ENCODE measurements at regions not wholly inside any gene's neighbourhood (a gene's known extent, or its start where the extent isn't known, plus 50 kb on each side); places are given as distances from the start of the nearest gene placed in this dataset.

GRCh38 chr20:63124782-63125580 is 91.0 kb downstream of the YTHDF1 start:
- Mint-ChIP-seq H3K9me3 (no peaks in the 10 kb centered on the region), H3K4me3 (no peak overlapping the region), H3K36me3 (ENCODE audit: low read depth) (no peaks in the 10 kb centered on the region), H3K4me1 (no peaks in the 10 kb centered on the region), H3K27me3 (no peaks in the 10 kb centered on the region), H3K27ac (no peak overlapping the region)
- ChIA-PET POLR2A (no interaction called here), CTCF (no interaction called here)
- no peak for DNase-seq

- POLR2A ChIA-PET: no interaction called here
Measured at GRCh38 chr20:63124092-63124781, 91.7 kb downstream of the YTHDF1 start.

DNA sequence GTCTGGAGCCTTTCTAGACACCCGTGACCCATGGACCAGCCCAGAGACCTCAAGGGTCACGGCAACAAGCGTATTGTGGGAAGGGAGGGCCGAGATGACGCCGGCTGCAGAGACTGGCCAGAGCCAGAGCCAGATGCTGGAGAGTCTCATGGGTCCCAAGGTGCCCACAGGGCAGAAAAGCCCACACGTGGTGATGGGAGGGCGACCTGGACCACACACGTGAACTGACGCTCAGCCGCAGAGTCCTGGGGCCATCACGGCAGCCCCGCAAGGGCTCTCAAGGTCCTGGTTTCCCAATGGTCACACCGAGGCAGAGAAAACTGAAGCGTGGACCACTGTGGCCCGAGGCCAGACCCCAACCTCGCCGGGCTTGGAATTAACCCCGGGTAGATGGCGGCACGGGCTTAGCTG is 92.6 kb downstream of the YTHDF1 start:
- H3K27me3 Mint-ChIP-seq: no peaks in the 10 kb centered on the region
- no peaks in the 10 kb centered on the region for H3K9me3 Mint-ChIP-seq
- POLR2A ChIA-PET: no interaction called here
- CTCF ChIA-PET: no interaction called here
- no peak overlapping the region for H3K4me3 Mint-ChIP-seq
- DNase-seq: no peak
- H3K4me1 Mint-ChIP-seq: no peaks in the 10 kb centered on the region
- H3K27ac Mint-ChIP-seq: no peak overlapping the region
- H3K36me3 Mint-ChIP-seq (ENCODE audit: low read depth): no peaks in the 10 kb centered on the region

More at GRCh38 chr20:63124092-63124781, 91.7 kb downstream of the YTHDF1 start:
- H3K4me3 Mint-ChIP-seq: no peak overlapping the region
- CTCF ChIA-PET: no interaction called here
- no peak overlapping the region for H3K27ac Mint-ChIP-seq
- no peaks in the 10 kb centered on the region for H3K9me3 Mint-ChIP-seq
- no peaks in the 10 kb centered on the region for H3K4me1 Mint-ChIP-seq
- H3K27me3 Mint-ChIP-seq: no peaks in the 10 kb centered on the region
- DNase-seq: no peak
- H3K36me3 Mint-ChIP-seq (ENCODE audit: low read depth): no peaks in the 10 kb centered on the region

DNA sequence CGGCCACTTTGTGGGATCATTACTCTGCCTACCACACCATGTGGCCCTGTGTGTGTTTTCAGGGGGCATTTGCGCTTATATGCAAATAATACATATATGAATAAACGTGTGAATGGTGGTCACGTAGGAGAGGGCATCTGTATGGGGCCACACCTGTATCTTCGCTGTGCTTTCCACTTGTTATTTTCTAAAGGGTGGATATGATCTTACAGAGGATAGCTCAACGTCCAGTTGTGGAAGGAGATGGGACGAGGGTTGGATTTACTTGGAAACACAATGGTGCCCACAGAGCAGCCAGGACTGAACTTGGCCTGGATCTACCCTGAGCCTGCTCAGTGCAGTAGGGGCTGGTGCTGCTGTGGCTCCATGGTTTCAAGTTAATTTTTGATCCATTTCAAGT is 93.3 kb downstream of the YTHDF1 start:
- Mint-ChIP-seq H3K27ac (no peak overlapping the region), H3K27me3 (no peaks in the 10 kb centered on the region), H3K36me3 (ENCODE audit: low read depth) (no peaks in the 10 kb centered on the region), H3K4me3 (no peak overlapping the region), H3K4me1 (no peaks in the 10 kb centered on the region), H3K9me3 (no peaks in the 10 kb centered on the region)
- ChIA-PET POLR2A (no interaction called here), CTCF (interaction anchor here (0.6 kb wide), 1 partner anchor 97 kb away, joined by 3 read pairs; no protein-coding TSS in a partner anchor)
- DNase-seq: no peak

- Mint-ChIP-seq H3K9me3 (no peaks in the 10 kb centered on the region), H3K27ac (no peak overlapping the region), H3K36me3 (ENCODE audit: low read depth) (no peaks in the 10 kb centered on the region), H3K4me3 (no peak overlapping the region), H3K4me1 (no peaks in the 10 kb centered on the region), H3K27me3 (no peaks in the 10 kb centered on the region)
- ChIA-PET POLR2A (no interaction called here), CTCF (interaction anchor here (0.6 kb wide), 1 partner anchor 96 kb away, joined by 3 read pairs; no protein-coding TSS in a partner anchor)
- no peak for DNase-seq
Measured at GRCh38 chr20:63121749-63122405, 94.1 kb downstream of the YTHDF1 start.

- peaks cover under 1% of the 10 kb centered on the region for H3K4me1 Mint-ChIP-seq
- H3K36me3 Mint-ChIP-seq (ENCODE audit: low read depth): no peaks in the 10 kb centered on the region
- CTCF ChIA-PET: no interaction called here
- DNase-seq: no peak
- H3K27me3 Mint-ChIP-seq: peaks cover under 1% of the 10 kb centered on the region
- no peak overlapping the region for H3K4me3 Mint-ChIP-seq
- H3K9me3 Mint-ChIP-seq: no peaks in the 10 kb centered on the region
- no peak overlapping the region for H3K27ac Mint-ChIP-seq
- POLR2A ChIA-PET: no interaction called here
Measured at GRCh38 chr20:63121246-63121645, 94.7 kb downstream of the YTHDF1 start.

DNA sequence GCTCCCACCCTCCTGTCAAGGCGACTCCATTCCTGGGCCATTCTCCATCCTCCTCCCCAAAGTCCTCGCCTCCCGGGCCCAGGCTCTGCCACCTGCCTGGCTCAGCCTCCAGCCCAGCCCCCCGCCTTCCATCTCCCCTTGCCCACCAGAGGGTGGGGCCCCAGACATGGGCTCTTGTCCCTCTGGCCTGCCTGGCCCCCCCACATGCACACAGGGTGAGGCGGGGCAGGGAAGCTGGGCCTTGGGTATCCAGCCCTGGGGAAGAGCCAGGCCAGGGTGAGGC is 95.2 kb downstream of the YTHDF1 start:
- Mint-ChIP-seq H3K27ac (no peak overlapping the region), H3K9me3 (no peaks in the 10 kb centered on the region), H3K4me3 (no peak overlapping the region), H3K36me3 (ENCODE audit: low read depth) (no peaks in the 10 kb centered on the region), H3K27me3 (peaks cover 5% of the 10 kb centered on the region), H3K4me1 (peaks cover 1% of the 10 kb centered on the region)
- no peak for DNase-seq
- POLR2A ChIA-PET: no interaction called here
- CTCF ChIA-PET: no interaction called here

GRCh38 chr20:63119963-63120807 is 95.7 kb downstream of the YTHDF1 start:
- H3K9me3 Mint-ChIP-seq: no peaks in the 10 kb centered on the region
- no peak for DNase-seq
- no peak overlapping the region for H3K4me3 Mint-ChIP-seq
- H3K27ac Mint-ChIP-seq: no peak overlapping the region
- H3K27me3 Mint-ChIP-seq: peaks cover 5% of the 10 kb centered on the region
- H3K4me1 Mint-ChIP-seq: peaks cover 1% of the 10 kb centered on the region
- no peaks in the 10 kb centered on the region for H3K36me3 Mint-ChIP-seq (ENCODE audit: low read depth)
- POLR2A ChIA-PET: no interaction called here
- CTCF ChIA-PET: no interaction called here

DNA sequence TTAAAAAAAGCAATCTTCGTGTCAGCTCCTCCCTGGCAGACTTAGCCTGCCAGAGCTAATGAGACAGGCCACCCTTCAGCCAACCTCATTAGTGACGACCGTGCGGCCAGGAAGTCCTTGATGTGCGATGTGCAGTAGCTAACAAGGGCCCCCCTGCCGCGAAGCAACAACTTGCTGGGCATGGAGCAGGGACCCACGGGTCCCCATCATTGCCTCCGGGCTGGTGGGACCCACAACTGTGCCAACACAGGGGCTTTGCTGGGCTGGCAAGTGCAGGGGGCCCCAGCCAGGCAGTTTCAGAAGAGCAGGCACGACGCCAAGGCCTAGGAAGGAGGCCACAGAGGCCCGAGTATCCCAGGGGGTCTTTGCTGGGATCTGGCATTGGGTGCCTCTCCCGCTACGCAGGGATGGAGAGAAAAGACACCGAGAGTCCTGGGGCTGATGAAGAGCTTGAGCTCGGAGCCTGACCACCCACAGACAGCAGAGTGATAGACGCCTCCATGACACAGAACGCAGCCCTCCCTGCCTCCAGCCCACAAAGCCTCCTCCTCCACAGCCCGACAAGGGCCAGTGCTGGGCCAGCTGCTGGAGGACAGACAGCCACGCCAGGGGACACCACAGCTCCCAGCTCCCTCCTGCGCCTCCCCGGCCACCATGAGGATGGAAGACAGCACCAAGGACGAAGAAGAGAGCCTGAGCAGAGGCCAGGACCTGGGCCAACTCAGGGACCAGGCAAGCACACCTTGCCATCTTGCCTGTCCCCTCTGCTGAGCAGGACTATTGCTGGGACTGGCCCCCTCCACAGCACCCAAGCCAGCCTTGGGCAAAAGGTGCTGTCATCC is 96.6 kb downstream of the YTHDF1 start:
- Mint-ChIP-seq H3K27me3 (peaks cover 5% of the 10 kb centered on the region), H3K4me3 (no peak overlapping the region), H3K27ac (no peak overlapping the region), H3K36me3 (ENCODE audit: low read depth) (no peaks in the 10 kb centered on the region), H3K9me3 (no peaks in the 10 kb centered on the region), H3K4me1 (peaks cover 1% of the 10 kb centered on the region)
- CTCF ChIA-PET: no interaction called here
- POLR2A ChIA-PET: no interaction called here
- DNase-seq: no peak

- POLR2A ChIA-PET: no interaction called here
- CTCF ChIA-PET: no interaction called here
- H3K27me3 Mint-ChIP-seq: peaks cover 7% of the 10 kb centered on the region
Measured at GRCh38 chr20:63118303-63119120, 97.4 kb downstream of the YTHDF1 start.

DNA sequence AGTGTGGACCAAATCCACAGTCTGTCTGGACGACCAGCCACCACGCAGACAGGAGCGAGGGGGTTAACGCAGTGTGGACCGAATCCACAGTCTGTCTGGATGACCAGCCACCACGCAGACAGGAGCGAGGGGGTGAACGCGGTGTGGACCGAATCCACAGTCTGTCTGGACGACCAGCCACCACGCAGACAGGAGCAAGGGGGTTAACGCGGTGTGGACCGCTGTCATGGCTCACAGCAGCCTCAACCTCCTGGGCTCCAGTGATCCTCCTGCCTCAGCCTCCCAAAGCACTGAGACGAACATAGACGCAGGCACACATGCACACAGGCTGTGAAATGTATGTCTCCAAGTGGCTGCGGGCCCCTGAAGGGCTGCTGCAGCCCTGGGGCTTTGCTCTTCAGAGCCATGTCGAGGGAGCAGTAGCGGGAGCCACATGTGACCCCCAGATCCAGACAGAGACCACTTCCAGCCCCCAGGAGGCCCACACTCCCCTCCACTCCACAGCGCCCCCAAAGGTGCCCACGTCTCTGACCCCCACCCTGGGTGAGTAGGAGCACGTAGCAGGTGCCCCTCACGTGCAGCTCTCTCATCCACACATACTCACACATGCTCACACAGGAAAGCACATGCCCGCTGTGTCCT is 98.1 kb downstream of the YTHDF1 start:
- H3K9me3 Mint-ChIP-seq: no peaks in the 10 kb centered on the region
- no peak overlapping the region for H3K4me3 Mint-ChIP-seq
- H3K4me1 Mint-ChIP-seq: peaks cover 1% of the 10 kb centered on the region
- no peak overlapping the region for H3K27ac Mint-ChIP-seq
- ChIA-PET CTCF (no interaction called here), POLR2A (no interaction called here)
- peaks cover 7% of the 10 kb centered on the region for H3K27me3 Mint-ChIP-seq
- DNase-seq: no peak
- H3K36me3 Mint-ChIP-seq (ENCODE audit: low read depth): no peaks in the 10 kb centered on the region

More at GRCh38 chr20:63118303-63119120, 97.4 kb downstream of the YTHDF1 start:
- Mint-ChIP-seq H3K9me3 (no peaks in the 10 kb centered on the region), H3K4me1 (peaks cover 1% of the 10 kb centered on the region), H3K4me3 (no peak overlapping the region), H3K27ac (no peak overlapping the region), H3K36me3 (ENCODE audit: low read depth) (no peaks in the 10 kb centered on the region)
- no peak for DNase-seq

Data from activated CD4-positive, alpha-beta T cell treated with anti-CD3 and anti-CD28 coated beads, Interleukin-2, amount 10 ng/mL, durations not matched to agents 7 days and 5 days (primary cell).